ENCODE measurements at regions not wholly inside any gene's neighbourhood (a gene's known extent, or its start where the extent isn't known, plus 50 kb on each side); places are given as distances from the start of the nearest gene placed in this dataset.

DNA sequence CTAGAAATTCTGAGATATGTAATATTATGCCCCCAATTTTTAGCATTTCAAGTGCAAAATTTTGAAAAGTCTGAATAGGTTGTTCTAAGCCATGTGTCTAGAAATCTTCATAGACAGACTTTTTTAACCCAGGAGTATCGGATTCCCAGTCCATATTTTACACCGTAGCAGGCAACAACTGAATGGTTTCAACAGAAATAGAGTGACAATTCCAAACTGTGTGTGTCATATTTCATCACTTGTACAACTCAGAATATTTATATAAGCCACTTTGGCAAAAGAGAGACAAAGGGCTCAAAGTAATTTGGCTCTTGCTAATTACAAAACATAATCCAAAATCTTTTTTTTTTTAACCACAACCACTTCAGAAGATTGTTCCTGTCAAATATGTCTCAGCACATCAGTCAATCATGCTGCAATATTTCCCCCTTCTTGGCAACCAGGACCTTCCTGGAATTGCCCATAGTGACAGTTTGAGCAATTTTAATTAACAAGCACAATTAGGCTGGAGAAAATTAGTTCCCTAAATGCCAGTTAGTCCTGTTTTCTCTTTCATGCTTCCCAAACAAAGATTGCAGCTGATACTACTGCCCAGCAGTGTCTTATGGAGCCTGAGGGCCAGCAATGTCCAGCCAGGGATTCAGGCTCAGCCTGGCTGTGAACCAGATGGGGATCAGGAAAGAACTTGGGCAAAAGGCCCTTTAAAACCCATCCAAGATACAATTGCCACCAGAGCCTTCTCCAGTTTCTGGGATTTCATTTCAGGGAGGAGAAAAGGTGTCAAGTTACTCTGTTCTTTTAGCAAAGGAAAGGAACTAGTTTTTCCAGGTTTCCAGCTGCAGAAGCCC lies 533.3 kb upstream of the GHITM start:
- DNase-seq: no peak

DNA sequence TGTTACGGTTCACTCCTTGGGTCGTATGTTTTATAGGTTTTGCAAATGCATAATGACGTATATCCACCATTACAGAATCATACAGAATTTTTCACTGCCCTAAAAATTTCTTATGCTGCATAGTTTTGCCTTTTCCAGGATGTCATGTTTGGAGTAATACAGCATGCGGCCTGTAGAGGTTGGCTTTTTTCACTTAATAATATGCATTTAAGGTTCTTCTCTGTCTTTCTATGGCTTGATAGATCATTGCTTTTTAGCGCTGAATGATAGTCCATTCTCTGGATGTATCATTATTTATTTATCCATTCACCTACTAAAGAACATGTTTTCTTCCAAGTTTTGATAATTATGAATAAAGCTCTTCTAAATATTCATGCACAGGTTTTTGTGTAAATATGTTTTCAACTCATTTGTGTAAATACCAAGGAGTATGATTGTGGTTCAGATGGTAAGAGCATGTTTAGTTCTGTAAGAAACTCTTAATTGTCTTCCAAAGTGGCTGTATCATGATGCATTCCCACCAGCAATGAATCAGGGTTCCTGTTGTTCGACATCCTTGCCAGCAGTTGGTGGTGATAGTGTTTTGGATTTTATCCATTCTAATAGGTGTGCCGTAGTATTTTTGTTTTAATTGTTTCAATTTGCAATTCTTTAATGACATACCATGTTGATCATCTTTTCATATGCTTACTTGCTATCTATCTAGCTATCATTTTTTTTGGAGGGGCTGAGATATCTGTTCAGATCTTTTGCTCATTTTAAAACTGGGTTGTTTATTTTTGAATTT lies 531.2 kb upstream of the GHITM start:
- no peak for DNase-seq

DNA sequence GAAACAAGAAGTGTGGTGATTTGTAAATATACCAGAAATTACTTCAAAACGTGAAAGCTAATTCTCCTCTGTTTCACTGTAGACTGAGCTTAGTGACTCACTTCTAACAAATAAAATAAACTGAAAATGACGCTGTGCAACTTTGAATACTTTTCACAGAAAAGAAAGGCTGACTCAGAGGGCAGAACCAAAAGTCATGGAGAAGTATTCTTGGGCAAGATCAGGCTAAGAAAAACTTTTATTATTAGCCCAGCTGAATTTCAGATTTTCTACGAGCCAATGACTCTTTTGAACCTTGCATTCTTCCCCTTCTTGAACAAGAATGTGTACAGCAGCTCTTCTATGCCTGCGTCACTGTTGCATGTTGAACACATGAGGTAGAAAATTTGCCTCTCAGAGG lies 527.3 kb upstream of the GHITM start:
- no peak for DNase-seq

DNA sequence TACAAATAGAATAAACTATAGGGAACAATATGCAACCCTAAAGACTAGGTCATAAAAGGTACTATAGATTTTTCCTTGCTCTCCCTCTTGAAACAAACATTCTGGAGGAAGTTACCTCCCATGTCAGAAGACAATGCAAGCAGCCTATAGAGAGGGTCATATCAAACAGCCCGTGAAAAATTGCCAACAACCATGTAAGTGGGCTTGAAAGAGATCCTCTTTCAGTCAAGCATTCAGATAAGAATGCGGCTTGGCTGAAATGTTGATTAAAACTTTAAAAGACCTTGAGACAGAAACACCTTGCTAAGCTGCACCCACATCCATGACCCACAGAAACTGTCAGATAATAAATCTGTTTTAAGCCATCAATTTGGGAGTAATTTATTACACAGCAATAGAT lies 526.6 kb upstream of the GHITM start:
- DNase-seq: no peak

DNA sequence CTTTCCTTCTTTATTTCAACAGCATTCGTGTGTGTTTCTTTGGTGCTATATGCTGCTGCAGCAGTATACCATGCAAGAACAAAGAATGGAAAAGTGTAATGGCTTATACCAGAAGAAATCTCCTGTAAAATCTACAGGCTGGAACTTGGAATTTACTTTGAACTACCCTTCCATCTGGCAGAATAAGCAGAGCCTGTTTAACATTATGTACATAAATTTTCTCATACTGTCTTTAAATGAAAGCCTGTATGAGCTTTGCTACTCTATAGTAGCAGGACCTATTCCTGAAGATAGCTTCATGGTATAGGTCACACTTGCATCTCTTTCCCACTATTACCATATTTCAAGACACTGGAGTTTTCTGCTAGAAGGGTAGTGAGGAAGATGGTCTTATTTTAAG lies 522.1 kb upstream of the GHITM start:
- DNase-seq: no peak

DNA sequence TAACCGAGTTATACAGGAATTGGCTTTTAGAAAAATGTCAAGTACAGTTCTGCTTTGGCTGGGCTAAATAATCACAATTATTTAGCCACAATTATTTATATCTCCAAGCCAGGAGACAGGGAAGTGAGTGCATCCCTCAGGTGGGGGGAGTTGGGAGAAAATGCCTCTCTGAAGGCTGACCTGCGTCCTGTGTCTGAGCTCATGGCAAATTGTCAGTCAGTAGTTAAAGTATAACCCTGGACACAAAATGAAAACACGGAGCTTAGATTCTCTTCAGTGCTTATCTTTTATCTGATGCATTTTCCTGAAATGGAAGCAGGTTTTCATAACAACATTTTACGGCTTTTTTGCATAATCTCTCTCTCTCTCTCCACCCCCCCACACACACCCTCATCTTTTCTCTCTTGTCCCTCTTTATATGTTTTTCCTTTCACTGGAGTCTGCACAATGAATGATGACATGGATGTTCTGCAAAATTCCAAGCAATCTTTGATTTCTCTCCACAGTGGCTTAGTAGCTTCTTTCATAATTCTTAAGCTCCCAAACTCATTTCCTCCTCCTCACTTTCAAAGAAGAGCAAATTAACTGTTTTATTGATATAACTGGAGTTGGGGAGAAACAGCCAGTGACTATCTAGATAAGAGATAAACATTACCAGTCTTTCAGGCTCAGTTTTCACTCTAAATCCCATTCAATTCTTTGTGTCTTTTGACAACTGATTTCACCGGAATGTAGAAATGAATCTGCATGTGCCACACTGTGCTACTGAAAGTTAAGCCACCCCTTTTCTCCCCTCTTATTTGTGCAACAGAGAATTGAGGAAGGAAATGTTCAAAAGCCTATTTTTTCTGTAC lies 521.4 kb upstream of the GHITM start:
- no peak for DNase-seq

DNA sequence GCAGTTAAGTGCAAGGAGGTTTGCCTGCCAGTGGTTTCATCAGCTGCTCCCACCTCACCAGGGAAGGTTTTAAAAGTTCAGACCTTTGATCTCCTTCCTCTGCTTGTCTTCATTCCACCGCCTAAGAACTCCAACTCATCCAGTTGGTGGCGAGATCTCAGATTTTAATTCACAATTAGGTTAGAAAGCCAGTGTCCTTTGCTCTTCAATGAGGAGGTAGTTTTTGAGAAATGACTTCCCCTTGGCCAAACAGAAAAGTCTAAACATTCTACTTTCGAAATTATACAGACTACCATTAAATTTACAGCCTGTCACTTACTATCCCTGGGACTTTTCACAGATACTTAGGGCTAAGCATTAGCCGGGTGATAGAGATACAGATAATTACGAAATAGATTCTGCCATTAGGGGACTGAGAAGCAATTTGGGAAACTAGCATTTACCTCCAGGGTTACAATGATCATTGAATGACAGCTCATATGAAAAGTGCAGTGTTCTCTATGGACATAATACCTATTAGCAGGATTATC lies 513.4 kb upstream of the GHITM start:
- DNase-seq: no peak

DNA sequence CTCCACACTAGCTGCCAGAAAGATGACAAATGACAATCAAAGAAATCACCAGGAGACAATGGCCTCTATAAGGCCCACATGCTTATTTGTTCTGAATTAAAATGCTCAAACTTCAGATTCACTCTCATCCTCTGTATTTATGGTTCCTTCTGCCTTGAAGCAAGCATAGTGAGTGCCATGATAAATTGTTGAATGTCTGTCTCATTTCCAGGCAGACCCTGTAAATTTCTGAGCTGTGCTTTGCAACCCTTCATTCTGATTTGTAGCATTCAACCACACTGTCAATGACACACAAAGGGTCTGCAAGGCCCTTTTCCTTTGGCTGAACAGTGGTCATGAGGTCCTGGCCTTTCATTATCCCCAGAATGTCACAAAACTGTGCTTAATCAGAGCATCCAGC lies 506.6 kb upstream of the GHITM start:
- DNase-seq: no peak

DNA sequence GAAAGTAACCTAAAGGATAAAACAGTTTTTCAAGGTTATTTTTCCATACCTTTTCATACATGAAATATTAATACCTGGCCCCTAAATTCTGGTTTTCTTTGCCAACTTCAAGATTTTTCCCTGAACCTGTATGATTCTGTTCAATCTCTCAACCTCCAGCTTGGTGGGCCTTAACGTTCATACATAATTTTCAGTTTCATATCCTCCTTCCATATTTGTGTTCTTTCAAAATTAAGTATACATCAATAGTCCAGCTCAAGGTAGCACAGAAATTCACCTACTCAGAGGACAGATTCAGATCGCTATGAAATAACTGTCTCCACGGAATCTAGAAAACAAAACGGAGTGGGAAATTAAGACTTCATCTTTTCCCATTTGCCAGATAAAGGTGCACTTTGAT lies 505.8 kb upstream of the GHITM start:
- DNase-seq: no peak

DNA sequence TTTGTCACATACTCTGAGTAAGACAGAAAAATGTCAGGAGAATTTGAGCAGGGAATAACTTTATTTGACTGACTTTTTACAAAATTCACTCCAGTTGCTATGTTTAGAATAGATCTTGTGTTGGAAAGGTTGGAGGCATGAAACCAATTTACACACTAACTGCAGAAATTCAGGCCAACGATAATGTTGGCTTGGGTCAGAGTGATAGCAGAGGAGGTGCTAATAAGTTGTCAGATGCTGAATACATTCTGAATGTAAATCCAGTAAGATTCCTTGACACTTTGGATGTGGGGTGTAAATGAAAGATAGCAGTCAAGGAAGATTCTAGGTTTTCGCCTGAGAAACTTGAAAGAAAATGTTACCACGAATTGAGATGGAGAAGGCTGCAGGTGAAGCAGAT lies 502.5 kb upstream of the GHITM start:
- no peak for DNase-seq

DNA sequence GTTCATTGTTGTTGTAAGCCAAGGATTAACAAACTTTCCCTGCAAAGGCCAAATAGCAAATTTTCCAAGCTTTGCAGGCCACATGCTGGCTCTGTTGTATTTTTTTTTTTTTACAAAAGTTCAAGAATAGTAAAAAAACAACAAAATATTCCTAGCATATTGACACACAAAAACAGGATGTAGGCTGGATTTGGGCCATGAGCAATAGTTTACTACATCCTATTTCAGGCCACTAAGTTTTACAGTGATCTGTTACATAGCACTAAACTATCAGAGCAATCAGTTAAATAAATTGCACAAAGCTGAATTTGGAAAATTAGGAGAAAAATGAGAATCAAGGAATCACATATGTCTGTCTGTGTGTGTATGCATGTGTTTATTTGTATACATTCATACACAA lies 491.8 kb upstream of the GHITM start:
- no peak for DNase-seq

DNA sequence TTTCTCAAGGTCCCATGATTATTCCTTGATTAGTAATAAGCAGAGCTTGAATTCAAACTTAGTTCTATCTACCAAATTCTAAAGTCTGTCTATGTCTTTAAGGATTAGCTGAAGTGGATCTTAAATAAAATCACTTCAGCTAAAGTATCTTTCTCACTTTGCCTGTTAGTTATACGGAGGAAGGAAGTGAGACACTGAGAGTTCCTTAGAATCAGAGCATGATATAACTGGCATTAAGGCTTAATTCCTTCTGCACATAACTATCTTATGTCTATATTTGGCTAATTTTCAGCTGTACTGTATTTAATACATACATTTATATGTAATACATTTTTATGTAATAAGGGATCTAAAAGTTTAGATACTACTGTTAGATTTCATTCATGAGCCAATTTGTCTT lies 491.1 kb upstream of the GHITM start:
- no peak for DNase-seq

DNA sequence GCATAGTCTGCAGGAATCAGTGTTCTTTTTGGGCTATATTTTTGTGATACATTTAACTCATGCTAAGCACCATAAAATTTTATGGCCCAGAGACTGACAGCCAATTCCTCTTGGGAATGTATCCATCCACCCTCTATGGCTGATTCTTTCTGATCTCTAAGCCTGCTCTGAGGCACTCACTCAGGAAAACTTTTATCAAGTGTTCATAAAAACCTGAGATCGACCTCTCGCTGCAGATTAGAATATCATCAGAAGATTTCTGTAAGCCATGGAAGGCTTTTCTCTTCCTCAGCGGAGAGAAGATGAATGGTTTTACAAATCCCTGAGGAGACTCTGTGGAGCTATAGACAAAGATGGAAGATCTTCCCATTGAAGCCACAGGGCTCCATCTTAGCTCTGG lies 489.8 kb upstream of the GHITM start:
- no peak for DNase-seq

DNA sequence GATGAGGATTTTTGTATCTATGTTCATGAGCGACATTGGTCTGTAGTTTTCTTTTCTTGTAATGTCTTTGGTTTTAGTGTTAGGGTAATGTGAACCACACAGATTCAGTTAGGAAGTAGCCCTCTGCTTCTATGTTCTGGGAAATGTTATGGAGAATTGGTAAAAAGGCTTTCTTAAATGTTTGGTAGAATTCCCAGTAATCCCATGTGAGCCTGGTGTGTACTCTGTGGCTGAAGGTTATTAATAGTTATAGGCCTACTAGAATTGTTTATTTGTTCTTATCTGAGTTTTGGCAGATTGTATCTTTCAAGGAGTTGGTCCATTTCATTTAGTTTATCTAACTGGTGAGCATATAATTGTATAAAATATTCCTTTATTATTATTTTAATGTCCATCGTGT lies 484.6 kb upstream of the GHITM start:
- DNase-seq: no peak

DNA sequence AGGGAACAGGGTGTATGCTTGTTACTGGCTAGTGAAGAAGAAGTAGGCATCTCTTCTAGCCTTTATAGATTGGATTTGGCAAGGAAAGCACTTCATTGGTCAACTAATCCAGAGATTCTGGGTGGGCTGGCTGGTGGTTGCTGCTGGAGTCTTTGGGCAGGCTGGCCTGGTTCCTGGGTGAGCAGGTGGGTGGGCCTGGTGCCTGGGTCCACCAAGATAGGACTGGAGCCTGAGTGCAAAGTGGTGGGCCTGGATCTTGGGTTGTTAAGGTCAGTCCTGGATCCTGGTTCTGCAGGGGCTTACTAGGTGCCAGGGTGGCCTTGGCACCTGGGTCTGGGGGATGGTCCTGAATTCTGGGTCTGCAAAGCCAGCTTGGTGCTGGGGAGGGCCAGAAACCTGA lies 482.4 kb upstream of the GHITM start:
- no peak for DNase-seq

DNA sequence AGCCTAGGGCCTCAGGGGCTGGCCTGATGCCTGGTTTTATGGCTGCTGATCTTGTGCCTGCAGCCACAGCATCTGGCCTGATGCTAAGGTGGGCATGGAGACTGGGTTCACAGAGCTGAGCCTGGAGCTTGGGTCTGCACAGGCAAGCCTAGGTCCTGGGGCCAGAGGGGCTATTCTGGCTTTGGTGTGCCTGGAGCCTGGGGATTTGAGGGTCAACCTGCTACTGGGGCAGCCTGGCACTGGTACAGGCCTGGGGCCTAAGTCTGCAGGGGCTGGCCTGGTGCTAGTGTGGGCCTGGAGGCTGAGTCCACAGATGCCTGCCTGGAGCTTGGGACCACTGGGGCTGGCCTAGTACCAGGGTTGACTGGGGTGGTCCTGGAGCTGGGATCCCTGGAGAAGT lies 481.8 kb upstream of the GHITM start:
- no peak for DNase-seq

DNA sequence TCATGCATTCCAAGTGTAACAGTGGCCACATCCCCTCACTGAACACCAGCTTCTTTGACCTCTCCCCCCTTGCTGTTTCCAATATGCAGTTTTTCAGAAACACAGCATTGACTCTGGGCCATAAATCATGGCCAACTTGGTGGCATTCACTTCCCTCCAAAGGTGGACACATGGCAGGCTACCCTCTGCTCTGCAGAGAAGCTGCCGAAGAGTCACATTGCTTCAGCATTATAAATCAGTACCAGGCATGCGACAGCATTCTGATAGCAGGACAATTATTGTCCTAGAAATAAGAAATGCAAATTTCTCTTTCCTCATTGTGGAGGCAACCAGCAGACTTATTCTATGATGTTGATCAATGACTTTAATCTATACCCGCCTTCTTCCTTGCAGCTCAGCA lies 475.4 kb upstream of the GHITM start:
- no peak for DNase-seq

DNA sequence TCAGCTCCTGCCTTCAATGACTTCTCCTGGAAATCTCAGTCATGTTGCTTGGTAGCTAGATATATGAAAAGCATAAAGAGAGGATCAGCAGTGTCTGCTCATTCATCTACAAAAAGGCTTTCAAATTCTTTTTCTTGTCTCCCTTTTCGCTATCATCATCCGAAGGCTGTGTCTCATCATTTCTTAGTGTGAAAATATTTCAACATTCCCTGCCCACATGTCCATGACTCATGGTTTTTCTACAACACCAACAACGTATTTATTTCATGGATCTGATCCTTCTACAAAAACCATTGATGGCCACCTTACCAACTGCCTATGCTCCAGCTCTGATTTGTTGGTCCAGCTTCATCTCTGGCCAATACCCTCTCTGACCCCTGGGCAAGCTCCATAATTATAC lies 472.5 kb upstream of the GHITM start:
- no peak for DNase-seq

DNA sequence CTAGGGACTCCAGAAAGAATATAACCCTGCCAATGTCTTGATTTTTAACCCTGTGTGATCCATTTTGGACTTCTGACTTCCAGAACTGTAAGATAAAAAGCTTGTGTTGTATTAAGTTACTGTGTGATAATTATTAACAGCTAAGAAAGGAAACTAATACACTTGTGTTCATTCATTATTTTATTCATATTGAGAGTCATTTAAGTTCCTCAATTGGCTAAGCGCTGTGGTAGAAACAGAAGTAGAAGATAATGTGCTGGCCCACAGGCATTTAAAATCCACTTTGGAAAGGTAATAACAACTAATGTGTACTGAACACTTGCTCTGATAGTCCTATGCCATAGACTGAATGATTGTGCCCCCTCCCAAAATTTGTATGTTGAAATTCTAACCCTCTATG lies 471.7 kb upstream of the GHITM start:
- no peak for DNase-seq

DNA sequence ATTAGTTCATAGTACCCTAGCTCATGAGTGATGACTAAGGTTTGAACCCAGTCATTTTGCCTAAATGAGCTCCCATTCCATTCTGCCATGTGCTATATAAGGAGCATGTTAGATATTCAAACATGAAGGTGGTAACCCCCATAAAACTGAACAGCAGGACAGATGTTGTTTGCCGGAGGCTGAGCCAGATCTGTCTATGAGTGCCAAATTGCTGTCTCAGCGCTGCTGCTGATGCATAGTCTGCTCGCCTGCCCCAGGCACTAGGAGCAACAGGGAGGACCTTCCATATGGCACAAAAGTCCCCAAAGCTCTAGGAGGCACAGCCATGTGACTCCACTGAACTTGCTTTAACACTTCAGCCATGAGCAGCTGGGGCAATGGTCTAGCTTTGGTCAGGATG lies 466.0 kb upstream of the GHITM start:
- DNase-seq: no peak

DNA sequence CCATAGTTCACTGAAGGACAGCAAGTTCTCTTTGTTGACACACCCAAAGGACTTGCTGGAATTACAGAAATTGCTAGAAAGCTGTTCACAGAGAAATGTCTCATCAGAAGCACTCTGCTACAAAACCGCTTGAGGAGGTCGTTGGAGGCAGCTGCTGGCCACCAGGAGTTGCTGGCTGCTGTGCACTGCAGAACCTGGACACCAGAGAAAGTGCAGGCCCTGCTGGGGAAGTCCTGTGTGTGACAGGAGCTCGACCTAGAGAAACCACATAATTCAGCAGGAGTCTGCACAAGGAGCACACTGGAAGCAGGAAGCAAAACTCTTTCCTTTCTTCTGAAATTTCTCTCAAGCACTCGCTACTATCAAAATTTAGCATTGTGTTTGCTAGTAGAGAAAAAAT lies 461.5 kb upstream of the GHITM start:
- no peak for DNase-seq

DNA sequence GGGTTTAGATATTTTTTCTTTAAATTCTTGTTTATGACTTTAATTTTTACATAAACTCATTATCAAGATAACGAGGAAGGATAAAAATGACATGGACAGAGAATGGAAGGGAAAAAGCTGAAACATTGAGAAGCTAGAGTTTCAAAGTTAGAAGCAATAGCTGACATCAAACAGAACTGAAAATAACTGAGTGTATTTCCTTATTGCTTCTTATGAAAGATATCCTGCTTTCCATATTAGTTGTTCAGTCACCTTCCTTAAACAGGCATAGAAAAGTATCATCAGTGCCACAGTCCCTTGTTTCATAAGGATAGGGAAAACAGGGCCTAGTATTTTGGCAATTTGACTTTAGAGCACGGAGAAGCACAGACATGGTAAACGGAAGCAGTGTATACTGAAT lies 460.5 kb upstream of the GHITM start:
- DNase-seq: no peak

DNA sequence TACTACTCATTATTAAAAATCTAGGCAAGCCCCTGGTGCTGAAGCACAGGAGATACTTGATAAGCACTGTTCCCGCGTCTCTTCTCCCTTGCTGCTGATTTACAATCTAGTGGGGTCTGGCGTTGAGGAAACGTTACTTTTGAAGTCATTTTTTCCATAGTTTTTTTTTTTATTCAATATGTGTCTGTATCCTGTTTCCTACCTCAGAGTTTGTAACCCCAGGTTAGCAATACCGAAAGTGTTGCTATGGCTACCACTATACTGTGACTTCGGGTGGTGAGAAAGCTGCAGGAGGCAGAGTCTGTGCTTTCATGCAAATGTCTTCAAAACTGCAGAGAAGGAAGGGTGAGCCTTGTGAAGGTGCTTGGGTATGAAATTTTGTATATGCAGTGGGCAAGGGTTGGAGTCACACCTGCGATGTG lies 458.8 kb upstream of the GHITM start:
- DNase-seq: no peak
